22Rv1 (cell line): ENCODE measurements at regions not wholly inside any gene's neighbourhood (a gene's known extent, or its start where the extent isn't known, plus 50 kb on each side); places are given as distances from the start of the nearest gene placed in this dataset.

Experiments
- ZFX ChIP-seq: fragments of 450-650 bp; IDR thresholded peaks from 2 replicates; pipeline ENCODE4 v1.6.1; 2017; ENCODE audit warnings: antibody characterized with exemption, borderline replicate concordance
- TF ChIP-seq, protein P1 (sequence below): fragments of 450-650 bp; IDR thresholded peaks from 2 replicates; pipeline ENCODE4 v1.5.1; 2017; ENCODE audit warnings: mild to moderate bottlenecking

DNA sequence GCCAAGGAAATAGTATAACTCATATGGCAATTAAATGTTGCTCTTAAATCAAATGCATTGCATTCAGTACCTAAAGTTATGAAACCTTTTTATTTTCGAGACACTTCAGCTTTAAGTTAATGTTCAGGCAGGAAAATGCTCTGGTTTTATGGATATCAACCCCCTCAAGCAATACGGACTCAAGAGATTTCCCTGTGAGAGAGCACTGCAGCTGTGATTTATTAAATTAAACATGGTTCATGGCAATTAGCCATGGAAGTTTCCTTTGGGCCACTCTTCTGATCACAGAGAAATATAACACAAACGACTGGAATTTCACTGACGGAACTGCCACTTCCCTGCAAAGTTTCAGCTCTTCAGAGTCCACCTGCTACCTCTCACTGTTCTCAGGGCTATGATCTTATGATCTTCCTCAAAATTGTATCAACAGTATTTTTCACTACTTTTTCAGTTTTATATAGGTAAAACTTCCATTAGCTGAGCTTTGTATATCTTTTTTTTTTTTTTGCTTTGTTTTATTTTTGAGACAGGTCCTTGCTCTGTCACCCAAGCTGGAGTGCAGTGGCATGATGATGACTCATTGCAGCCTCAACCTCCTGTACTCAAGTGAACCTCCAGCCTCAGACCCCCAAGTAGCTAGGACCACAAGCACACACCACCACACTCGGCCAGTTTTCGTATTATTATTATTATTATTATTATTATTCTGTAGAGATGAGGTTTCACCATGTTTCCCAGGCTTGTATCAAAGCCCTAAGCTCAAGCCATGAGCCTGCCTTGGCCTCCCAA lies 923.1 kb upstream of the TMPRSS15 start:
- TF ChIP-seq ZFX: no peak
- TF ChIP-seq, protein P1, sequence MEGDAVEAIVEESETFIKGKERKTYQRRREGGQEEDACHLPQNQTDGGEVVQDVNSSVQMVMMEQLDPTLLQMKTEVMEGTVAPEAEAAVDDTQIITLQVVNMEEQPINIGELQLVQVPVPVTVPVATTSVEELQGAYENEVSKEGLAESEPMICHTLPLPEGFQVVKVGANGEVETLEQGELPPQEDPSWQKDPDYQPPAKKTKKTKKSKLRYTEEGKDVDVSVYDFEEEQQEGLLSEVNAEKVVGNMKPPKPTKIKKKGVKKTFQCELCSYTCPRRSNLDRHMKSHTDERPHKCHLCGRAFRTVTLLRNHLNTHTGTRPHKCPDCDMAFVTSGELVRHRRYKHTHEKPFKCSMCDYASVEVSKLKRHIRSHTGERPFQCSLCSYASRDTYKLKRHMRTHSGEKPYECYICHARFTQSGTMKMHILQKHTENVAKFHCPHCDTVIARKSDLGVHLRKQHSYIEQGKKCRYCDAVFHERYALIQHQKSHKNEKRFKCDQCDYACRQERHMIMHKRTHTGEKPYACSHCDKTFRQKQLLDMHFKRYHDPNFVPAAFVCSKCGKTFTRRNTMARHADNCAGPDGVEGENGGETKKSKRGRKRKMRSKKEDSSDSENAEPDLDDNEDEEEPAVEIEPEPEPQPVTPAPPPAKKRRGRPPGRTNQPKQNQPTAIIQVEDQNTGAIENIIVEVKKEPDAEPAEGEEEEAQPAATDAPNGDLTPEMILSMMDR: no peak
